GF-D8 (cell line): ENCODE measurements at regions not wholly inside any gene's neighbourhood (a gene's known extent, or its start where the extent isn't known, plus 50 kb on each side); places are given as distances from the start of the nearest gene placed in this dataset.

Experiments
- DNase-seq: peaks from one replicate; lab custom pipeline; 2025; lab: John Stamatoyannopoulos, UW

DNA sequence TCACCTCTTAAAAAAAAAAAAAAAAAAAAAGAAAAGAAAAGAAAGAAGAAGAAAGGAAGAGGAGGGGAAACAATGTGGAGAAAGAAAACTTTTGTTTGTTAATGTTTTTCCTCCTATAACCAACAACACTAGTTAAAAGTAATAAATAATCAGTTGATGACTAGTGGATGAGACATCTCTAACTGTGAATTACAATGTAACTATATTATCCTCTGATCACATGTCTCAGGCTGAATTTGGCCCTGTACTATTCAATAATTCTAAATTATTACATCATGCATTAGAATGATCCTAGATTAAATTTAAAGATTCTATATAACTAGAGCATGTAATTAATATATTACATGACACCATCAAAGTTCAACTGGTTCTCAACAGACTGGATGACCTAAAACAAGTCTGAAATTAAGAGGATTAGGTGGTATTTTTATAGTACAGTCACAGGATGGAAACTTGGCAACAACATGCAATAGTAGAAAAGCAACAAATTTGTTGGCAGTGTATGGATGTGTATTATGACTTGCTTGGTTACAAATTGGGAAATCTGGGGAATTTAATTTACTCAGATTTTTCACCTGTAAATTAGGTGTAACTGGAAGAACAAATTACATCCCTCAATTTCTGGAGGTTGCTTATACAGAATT, 269.3 kb upstream of the SETBP1 start:
- no peak for DNase-seq

DNA sequence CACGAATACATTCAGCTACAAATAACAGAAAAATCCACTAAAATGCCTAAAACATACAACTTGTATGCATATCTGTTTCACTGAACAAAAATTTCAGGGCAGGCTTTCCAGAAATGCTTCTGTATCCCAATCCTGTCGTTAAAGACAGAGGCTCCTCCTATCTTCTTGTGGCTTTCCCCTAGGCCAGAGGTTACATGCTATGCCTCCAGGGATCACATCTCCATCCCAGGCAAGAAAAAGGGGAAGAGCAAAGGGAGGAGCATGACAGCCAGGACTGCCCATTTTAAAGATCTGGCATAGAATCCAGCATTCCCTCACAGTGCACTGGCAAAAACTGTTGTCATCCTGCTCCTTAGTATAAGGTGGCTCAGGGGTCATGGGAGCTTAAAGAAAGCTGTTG, 268.7 kb upstream of the SETBP1 start:
- no peak for DNase-seq

DNA sequence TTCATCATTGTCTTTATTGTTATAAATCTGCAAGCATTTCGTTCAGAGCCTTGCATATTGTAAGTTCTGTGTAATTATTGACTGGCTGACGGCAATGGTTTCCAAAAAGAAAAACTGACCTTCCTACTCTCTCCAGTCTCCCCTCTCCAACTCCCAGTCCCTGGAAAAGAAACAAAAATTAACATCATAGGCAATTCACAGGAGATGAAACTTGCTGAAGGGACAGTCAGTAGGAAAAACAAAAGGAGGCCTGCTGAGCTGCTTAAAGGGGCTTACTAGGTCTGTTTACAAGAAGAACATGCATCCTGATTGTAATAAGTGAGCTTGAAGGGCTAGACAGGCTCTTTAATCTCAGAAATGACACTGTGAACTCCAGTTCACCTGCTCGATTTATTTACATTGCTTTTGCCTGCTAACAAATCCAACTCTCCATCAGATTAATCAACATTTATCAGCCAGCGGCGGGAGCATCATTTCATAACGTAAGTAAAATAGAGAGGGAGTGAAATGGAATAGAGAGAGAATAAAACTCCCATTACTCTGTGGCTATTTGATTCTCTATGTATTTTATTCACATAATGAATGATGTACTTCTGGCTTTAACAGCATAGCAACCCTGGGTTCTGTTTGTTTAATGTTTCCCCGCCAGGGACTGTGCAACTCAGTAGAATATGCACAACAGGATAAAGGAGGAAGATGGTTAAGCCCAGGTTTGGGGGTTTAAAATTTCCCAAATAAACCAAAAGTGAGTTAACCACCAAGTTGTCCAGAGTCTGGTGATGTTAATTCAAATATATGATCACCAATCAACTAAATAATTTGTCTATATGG, 256.7 kb upstream of the SETBP1 start:
- no peak for DNase-seq

DNA sequence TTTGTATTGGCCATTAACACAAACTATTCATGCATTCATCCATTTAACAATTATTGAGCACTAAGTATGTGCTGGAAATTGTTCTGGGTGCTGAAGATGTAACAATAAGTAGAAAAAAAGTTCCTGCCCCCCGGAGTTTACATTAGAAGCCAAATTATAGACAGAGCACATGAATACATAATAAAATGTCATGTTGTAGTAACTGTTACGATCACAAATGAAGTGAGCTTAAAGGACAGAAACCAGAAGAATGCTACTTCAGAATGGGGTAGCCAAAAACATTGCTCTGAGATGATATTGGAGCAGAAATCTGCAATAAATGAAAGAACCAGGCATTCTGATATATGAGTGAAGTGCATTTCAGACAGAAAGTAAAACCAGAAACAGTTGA, 256.0 kb upstream of the SETBP1 start:
- DNase-seq: no peak

DNA sequence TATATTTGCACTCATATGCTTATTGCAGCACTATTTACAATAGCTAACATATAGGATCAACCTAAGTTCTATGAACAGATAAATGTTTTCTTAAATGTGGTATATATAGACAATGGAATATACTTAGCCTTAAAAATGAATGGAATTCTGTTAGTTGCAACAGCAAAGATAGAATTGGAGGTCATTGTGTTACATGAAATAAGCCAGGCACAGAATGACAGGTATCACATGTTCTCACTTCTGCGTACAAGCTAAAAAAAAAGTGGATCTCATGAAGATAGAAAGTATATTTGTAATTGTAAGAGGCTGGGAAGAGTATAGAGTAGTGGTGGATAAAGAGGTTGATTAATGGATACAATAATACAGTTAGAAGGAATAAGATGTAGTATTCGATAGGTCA, 255.5 kb upstream of the SETBP1 start:
- DNase-seq: no peak

DNA sequence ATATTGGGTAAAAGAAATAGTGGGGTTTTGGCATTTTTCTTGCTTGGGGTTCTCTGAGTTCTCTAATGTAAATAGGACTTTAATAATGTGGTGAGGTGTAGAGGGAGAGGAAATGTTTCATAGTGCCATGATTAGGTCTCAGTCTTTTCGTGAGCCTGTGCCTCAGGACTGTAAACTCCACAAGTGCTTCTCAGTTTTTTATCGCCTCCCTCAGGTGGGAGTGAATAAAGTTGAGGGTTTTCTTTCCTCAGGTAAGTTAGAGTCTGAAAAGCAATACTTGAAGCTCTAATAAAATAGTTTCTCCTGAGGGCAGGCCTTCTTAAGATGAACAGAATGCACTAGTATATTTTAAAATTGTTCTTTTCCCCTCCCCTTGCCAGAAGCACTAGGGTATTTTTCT, 243.1 kb upstream of the SETBP1 start:
- DNase-seq: no peak

DNA sequence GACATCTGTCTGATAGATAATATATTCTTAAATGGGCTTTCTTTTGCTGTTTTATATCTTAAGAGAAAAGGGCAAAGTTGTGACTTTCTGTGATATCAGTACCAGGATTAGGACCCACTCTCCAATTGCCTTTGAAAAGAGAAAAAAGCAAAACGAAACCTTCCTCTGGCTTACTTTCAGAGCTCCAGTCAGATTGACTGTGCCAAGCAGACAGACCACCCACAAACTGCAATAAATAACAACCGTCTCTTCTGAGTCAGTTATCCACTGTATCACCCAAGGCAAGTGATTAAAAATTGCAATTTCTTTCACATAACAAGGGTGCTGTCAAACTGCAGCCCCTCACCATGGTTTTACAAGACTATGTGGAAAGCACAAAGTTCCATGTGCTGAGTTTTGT, 230.5 kb upstream of the SETBP1 start:
- DNase-seq: no peak

DNA sequence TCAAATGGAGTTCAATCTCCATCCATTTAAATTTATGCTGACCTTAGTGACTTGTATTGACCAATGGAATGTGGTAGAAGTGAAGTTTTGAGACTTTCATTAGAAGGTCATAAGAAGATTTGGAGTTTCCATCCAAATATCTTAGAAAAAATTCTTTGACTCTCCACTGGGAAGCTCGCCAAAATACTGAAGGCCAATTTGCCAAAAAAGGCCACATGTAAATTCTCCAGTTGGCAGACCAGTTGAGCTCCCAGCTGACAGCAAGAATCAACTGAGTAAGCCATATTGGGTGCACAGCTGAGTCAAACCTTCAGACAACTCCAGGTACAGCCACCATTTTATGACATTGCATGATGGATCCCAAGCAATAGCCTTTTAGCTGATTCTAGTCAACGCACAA, 228.3 kb upstream of the SETBP1 start:
- no peak for DNase-seq

DNA sequence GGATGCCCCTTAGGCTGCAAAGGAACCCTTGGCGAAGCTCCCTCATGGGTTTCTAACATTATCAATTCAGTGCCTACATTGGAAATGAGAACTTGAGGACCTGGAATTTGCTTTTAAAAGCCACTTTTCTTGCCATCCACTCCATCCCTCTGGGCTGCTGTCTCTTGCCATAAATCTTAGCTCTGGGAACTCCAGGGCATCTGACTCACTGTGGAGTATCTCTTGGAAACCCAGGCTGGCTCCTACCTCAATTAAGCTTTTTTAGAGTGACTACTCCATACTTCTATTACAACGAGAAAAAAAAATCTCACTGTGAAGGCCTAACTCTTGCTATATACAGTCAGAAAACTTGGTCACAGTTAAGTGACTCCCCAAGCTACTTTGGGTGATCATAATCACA, 227.2 kb upstream of the SETBP1 start:
- no peak for DNase-seq

DNA sequence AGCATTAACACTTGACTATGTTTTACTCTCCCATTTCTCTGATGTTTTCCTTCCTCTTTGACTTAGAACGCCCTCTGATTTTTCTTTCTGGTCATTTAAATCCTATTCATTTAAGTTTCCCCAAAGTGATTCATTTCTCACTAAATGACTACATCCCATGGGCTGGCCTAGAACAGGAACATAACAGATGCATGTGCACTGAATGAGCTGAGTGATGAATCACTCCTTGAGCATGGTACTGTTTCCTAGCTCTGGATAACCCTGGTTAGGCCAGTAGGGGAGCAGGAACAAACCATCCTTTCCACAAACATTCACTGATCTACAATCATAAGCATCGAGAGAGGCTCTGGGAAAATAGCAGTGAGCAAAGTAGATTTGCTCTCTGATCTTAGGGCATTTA, 221.9 kb upstream of the SETBP1 start:
- no peak for DNase-seq

DNA sequence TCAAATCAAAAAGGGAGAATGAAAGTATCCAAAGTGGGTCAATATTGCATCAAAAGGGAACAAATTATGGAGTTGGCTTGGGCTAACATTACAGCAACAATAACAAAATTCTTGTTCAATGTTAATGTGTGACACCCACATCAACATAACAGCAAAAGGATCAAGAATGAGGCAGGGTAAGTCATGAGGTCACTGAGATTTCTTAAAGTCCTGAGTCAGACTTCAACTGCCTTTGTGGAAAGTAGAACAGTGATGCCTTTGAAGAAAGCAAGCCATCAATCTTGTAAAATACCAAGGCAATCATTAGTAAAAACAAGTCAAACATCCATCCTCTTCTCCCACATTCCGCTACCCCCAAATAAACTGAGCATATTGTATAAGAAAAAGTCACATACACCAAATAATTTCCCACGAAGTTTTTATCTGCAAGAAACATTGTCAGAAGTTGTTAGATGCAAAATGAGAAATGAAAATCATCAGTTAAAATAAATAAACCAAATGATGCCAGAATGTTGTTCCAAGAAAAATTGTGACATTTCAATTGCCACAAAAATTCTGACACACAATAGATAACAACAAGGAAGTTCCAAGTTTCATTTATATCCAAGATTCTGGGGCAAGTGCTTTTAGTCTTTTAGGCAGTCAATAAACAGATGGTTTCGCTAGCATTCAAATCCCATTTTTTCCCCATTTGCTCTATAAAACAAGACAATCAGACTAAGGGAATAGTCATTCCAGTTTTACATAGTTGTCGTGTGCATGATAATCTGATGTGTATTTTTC, 216.1 kb upstream of the SETBP1 start:
- DNase-seq: no peak

DNA sequence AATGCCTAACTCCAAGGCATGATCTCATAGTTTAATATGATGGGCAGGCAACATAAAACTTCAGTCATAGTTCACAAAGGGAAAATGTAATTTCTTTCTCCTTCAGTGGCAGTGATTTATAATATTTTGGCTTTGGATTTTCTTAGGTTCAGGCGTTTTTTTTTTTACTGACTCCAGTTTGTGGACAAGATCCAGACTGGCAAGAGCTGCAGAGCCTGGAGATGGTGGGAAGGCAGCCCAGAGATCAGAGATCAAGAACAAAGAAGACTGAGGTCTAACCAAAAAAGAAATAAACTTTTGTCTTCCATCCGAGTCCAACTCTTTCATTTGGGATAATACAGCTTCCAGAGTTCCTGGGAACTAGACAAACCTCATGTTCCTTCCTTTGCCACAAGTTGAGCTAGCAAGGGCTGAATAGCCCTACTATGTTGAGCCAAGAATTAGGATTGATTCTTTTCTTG, 215.3 kb upstream of the SETBP1 start:
- DNase-seq: no peak

DNA sequence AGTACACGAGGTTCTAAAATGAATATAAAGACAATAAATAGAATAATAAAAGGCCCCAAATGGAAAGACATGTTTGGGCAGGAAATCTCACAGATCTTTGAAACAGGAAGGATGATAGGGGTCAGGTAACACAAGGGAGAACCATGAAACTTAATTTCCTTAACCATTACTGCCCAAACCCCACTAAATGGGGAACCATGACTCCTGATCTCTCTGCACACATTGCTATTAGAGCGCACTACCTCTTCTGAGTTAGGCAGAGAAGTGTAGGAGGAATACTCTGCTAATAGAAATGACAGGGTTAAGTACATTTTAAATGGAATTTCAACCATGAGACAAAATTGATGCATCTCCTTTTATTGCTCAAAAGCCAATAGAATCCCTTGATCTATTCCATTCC, 213.7 kb upstream of the SETBP1 start:
- DNase-seq: no peak

DNA sequence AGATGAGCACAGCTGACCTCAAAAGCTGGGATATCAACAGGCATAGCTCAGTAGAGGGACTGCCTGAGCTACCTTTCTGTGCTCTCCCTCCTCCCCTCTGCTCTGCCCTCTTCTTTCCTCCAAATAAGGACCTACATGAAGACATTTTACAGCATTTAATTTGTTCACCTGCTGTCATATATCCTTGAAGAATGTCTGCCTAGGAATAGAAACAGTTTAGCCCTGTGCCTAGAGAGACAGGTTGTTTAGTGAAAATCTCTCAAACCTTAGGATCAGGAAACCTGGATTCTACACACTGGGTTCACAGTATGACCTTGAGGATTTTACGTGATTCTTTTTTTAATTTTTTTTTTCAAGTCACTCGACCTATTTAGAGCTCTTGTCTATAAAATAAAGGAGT, 213.0 kb upstream of the SETBP1 start:
- DNase-seq: no peak

DNA sequence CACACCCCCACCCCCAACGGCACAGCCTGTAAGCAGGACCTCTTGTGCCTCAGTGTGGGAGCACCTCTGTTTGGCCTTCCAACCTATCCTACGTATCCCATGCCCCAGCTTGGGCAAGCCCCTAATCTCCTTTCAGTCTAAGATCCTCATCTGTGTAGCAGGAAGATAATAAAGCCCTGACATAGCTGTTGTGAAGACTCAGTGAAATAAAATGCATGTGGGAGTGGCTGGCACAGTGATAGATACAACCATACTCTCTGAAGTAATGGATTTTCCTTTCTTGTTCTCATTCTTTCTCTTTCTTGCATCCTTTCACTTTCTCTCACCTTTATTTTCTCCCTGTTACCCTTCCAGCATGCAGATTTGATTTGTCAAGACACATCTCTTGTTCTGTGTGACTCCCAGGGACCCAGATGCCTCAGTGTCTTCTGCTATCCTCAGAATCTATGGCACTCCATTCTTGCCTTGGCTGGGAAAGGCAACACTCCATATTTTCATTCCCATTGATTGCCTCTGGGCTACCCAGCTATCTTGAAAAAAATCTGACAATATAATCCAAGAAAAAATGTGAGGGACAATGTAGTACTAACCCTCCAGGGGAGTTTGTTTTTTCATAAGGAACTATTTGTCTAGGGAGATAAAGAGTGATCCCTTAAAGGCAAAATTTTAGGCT, 207.2 kb upstream of the SETBP1 start:
- DNase-seq: no peak

DNA sequence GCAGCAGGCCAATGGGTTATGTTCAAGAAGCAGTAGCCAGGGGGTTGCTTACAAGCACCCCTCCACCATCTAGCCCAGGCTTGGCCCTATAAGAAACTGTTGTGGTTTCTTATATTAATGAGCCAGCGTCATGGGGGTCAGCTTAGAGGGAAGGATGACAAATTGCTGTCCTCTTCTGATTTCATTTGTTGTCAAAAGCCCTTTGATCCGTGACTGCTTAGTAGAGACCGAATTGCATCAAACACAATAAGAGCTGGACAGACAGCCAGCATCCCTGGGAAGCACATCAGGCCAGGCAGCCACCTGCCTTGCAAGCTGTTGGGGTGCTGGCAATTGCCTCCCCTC, 206.6 kb upstream of the SETBP1 start:
- no peak for DNase-seq

DNA sequence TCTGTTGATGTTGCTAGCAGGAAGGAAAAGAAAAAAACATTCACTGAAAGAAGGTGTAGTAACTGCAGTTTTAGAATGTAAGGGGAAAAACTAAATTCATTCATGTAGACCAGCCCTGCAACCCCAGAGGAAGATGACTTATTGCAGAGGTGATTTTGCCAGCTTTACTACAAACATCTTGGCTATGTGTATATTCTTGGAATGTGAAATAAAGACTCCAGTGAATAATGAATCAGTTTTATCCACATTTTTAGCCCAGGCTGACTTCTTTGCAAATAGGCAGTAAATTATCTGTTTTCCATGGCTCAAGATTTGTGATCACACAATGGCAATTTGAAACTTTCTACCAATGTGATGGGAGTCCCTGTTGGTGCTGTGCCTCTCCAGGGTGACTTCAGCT, 206.1 kb upstream of the SETBP1 start:
- no peak for DNase-seq

DNA sequence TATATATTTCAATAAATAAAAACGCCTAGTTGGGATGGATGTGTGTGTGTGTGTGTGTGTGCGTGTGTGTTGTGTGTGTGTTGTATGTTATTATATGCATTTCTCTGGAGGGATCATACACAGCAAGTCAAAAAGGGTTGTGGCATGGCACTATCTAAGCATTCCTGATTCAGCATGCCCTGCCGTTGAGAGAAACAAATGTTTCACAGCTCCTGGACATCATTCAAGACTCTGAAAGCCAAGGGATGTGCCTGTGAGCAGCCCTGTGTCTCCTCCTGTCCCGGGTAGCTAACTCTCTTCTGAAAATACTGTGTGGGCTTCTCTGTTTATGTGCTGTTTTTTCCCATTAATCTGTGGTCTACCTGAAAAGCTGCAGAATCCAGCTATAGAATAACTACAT, 197.9 kb upstream of the SETBP1 start:
- no peak for DNase-seq

DNA sequence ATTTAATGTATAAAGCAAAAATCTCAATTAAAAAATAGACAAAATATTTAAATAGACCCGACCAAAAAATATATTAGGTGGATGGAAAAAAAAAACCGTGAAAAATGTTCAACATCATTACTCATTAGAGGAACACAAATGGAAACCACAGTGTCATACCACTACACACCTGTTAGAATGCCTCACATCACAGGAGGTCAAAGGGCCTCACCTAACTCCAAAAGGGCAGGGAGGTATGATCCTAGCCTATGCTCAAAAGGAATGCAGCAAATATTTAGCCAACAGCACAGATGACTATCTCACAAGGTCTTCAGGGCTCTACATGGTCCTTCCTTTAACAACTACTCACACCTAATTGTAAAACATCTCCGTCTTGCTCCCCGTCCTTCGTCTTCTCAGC, 185.5 kb upstream of the SETBP1 start:
- no peak for DNase-seq

DNA sequence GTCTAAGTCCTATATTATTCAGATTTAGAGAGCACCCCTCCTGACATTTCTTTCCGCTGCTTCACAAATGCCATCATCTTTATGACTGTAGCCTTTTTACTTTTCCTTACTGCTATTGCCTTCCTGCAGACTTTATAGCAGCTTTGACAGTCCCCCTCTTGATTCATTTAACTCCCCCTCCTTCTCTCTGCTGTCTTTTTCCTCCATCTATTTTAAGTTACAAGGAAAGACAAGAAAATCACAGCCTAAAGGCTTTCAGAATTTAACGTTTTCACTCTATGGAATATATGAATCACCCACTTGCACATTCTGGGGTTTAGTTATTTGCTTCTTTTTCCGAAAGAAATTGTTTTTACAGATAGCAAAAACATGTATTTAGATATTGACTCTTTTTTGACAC, 183.4 kb upstream of the SETBP1 start:
- DNase-seq: no peak

DNA sequence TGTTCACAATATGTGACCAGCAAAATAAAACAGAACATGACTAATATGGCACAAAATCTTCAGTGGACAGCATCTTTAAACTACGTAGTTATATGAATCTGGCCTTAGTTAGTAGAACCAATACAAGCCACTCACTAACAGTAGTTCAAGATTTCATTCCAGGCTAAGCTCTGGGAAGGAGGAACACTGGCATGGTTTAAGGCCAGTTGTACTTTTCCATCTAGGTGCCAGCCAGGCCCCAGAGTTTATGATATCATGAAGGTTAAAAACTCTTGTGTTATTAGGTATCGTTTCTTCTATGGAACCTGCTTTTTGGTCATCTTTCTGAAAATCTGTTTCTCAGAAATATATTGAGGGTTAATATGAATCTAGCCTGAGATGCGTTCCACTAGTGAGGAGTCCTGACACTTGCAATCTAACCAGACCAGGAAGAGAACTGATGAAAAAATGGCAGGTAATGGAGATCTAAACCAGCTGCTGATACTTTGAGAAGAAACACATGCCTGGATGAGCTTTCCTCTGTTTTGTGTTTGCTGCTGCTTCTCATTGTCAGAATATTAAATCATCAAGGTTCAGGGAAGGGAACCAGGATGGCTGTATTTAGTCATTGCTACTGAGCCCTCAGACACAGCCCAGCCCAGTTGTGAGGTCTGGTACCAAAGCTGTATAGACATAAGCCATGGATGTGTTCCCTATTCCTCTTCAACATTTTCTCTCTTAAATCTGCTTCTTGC, 182.8 kb upstream of the SETBP1 start:
- no peak for DNase-seq
